Heart left ventricle (tissue), 16 donors: ENCODE measurements at regions not wholly inside any gene's neighbourhood (a gene's known extent, or its start where the extent isn't known, plus 50 kb on each side); places are given as distances from the start of the nearest gene placed in this dataset.
"Not testable (repeated sequence)": the region's sequence is repeated elsewhere in the genome, so short reads cannot be mapped to it uniquely, and the experiment has no call there.

Experiments used
- ATAC-seq, 4 donors: fragments of 200-7000 bp; cut with Tn5 transposase; one replicate each; pipeline ENCODE4 v1.9.1; 2020 to 2022; ENCODE audit warnings: moderate library complexity in 4 of 4, mild to moderate bottlenecking in 3 of 4, moderate number of reproducible peaks in 1 of 4
- DNase-seq, 5 donors: peaks; one replicate each; pipeline ENCODE4 v3.0.0-alpha.2; 2020
- H3K27ac ChIP-seq, 12 donors: fragments of 200-600 bp; sonication (generic) in 4 of 12; one replicate each; pipeline versions ENCODE4 v1.5.0 to v1.8.0; 2016 to 2022; ENCODE audit warnings: mild to moderate bottlenecking in 2 of 12
- H3K27me3 ChIP-seq, 9 donors: fragments of 200-600 bp; sonication (generic) in 2 of 9; one replicate each; pipeline versions ENCODE4 v1.5.1 to v1.8.0; 2016 to 2022; ENCODE audit warnings: mild to moderate bottlenecking in 3 of 9
- H3K36me3 ChIP-seq, 9 donors: fragments of 200-600 bp; sonication (generic) in 2 of 9; one replicate each; pipeline versions ENCODE4 v1.5.0 to v1.8.0; 2018 to 2022; ENCODE audit warnings: mild to moderate bottlenecking in 2 of 9
- H3K4me1 ChIP-seq, 12 donors: fragments of 200-600 bp; sonication (generic) in 4 of 12; one replicate each; pipeline versions ENCODE4 v1.5.0 to v1.8.0; 2016 to 2022; ENCODE audit warnings: mild to moderate bottlenecking in 3 of 12
- H3K4me3 ChIP-seq, 12 donors: fragments of 200-600 bp; sonication (generic) in 4 of 12; one replicate each; pipeline versions ENCODE4 v1.5.0 to v1.8.0; 2017 to 2022; ENCODE audit warnings: mild to moderate bottlenecking in 9 of 12, moderate library complexity in 4 of 12
- H3K9me3 ChIP-seq, 12 donors: fragments of 200-600 bp; sonication (generic) in 4 of 12; one replicate each; pipeline versions ENCODE4 v1.5.0 to v1.8.0; 2016 to 2022; ENCODE audit warnings: mild to moderate bottlenecking in 1 of 12
- CTCF ChIP-seq, 12 donors: fragments of 200-600 bp; sonication (generic) in 4 of 12; IDR thresholded peaks; one replicate each; pipeline versions ENCODE4 v1.5.0 to v1.8.0; 2018 to 2022; ENCODE audit warnings: antibody characterized with exemption in 12 of 12, mild to moderate bottlenecking in 5 of 12
- POLR2A ChIP-seq, 2 donors: fragments of 450-650 bp; IDR thresholded peaks; one replicate each; pipeline ENCODE4 v1.6.1; 2017; ENCODE audit warnings: antibody characterized with exemption in 2 of 2, mild to moderate bottlenecking in 2 of 2, moderate library complexity in 2 of 2
- WGBS, 4 donors: extraction: QIAGEN DNeasy Blood & Tissue Kit in 2 of 4; methylation state at CpG; one replicate each; pipeline versions ENCODE4 v1.1.5 to v1.1.7; 2013 to 2018; 5-methylcytosine and 5-hydroxymethylcytosine counted together
- intact Hi-C, 10 donors: fragments of 100-400 bp; cut with DNase I; formaldehyde crosslinking; loops; one replicate each; pipeline versions ENCODE4 v1.11.1 to v1.14.2; 2022
- donor health status: ischemic (EF 13 %, LVEDD 7.1; RV severe dilation, severe dysfunction).
- donor health status: healthy with polysubstance abuse.
- donor health status: DM: no; HTN: yes; CAD: no.
- donor health status: DM: no; HTN: no; CAD: no.
- donor health status: ischemic (EF 25% LVEDD 6.9; RV normal size, moderate dysfunction).
- donor health status: ischemic (EF 25% LVEDD 5.7; RV mildly dilated, moderate dysfunction).
- donor health status: healthy.
- donor health status: DM: yes; HTN: yes; CAD: no.
- donor health status: ischemic (EF 35%, LVEDD 5.7; RV mildly dilated, moderate dysfunction).
- donor health status: nonischemic (EF 11% LVEDD 7.7; RV severe dilation, severe dysfunction).
- donor health status: DM: yes; HTN: yes; CAD: no.
- donor health status: PGD.
- donor health status: ischemic (EF 29% LVEDD 5.4; RV normal size, mild dysfunction).
- donor health status: nonischemic (EF 23%, LVEDD 6.1; RV moderate dilation, normal function).

GRCh38 chr11:71158936-71159335 is 93.4 kb downstream of the SHANK2 start:
- no peak overlapping the region for H3K4me3 ChIP-seq
- ATAC-seq, result no peak
- H3K36me3 ChIP-seq, result no peaks in the 10 kb centered on the region
- TF ChIP-seq POLR2A (IDR thresholded peaks at IDR 0.05) (no peak), CTCF (IDR thresholded peaks at IDR 0.05) (no peak)
- no peaks in the 10 kb centered on the region for H3K4me1 ChIP-seq
- H3K9me3 ChIP-seq, result peaks cover 0 to 6% (median 0%) of the 10 kb centered on the region in 12 donors
- intact Hi-C loops, result no loop called here
- whole genome bisulfite sequencing, 4 donors, result 66 to 76% (median 71%) methylated on average over 4 of the region's 4 CpGs
- no peak overlapping the region for H3K27ac ChIP-seq
- DNase-seq, result no peak
- H3K27me3 ChIP-seq, result peaks cover 0 to 14% (median 3%) of the 10 kb centered on the region in 9 donors

GRCh38 chr11:71157676-71158075 is 94.7 kb downstream of the SHANK2 start:
- 71 to 84% (median 80%) methylated on average over 5 of the region's 5 CpGs for WGBS, 4 donors
- ATAC-seq, H3K9me3 ChIP-seq, H3K36me3 ChIP-seq, H3K4me3 ChIP-seq, intact Hi-C loops, H3K4me1 ChIP-seq, H3K27ac ChIP-seq, DNase-seq: not testable (repeated sequence)
- peaks cover 0 to 14% (median 4%) of the 10 kb centered on the region in 9 donors for H3K27me3 ChIP-seq

- H3K9me3 ChIP-seq, result peaks cover 0 to 3% (median 0%) of the 10 kb centered on the region in 12 donors
- peaks cover 0 to 19% (median 6%) of the 10 kb centered on the region in 9 donors for H3K27me3 ChIP-seq
- intact Hi-C loops, result no loop called here
- peaks cover 0 to 10% (median 0%) of the 10 kb centered on the region in 12 donors for H3K4me1 ChIP-seq
- H3K27ac ChIP-seq, result no peak overlapping the region
- H3K36me3 ChIP-seq, result no peaks in the 10 kb centered on the region
- H3K4me3 ChIP-seq, result no peak overlapping the region
- WGBS, 4 donors, result 78 to 89% (median 84%) methylated on average over 6 of the region's 6 CpGs
- ATAC-seq, result no peak
- no peak for DNase-seq
- TF ChIP-seq POLR2A (IDR thresholded peaks at IDR 0.05), result no peak
- no peak for TF ChIP-seq CTCF (IDR thresholded peaks at IDR 0.05)
Observed at GRCh38 chr11:71156301-71156700, 96.1 kb downstream of the SHANK2 start.

- intact Hi-C loops, result no loop called here
- peaks cover 0 to 10% (median 0%) of the 10 kb centered on the region in 12 donors for H3K4me1 ChIP-seq
- peaks cover 0 to 22% (median 6%) of the 10 kb centered on the region in 9 donors for H3K27me3 ChIP-seq
- WGBS, 4 donors, result 89 to 93% (median 90%) methylated on average over 8 of the region's 8 CpGs
- TF ChIP-seq CTCF (IDR thresholded peaks at IDR 0.05) (no peak), POLR2A (IDR thresholded peaks at IDR 0.05) (no peak)
- no peaks in the 10 kb centered on the region for H3K36me3 ChIP-seq
- H3K4me3 ChIP-seq, result no peak overlapping the region
- H3K9me3 ChIP-seq, result peaks cover 0 to 3% (median 0%) of the 10 kb centered on the region in 12 donors
- ATAC-seq (no peak), DNase-seq (no peak)
- H3K27ac ChIP-seq, result no peak overlapping the region
Observed at GRCh38 chr11:71155846-71156245, 96.5 kb downstream of the SHANK2 start.

- ATAC-seq, result no peak
- Histone ChIP-seq H3K27me3 (peaks cover 0 to 22% (median 6%) of the 10 kb centered on the region in 9 donors), H3K9me3 (peaks cover 0 to 3% (median 0%) of the 10 kb centered on the region in 12 donors), H3K4me3 (no peak overlapping the region), H3K4me1 (peaks cover 0 to 10% (median 0%) of the 10 kb centered on the region in 12 donors), H3K36me3 (no peaks in the 10 kb centered on the region), H3K27ac (no peak overlapping the region)
- TF ChIP-seq POLR2A (IDR thresholded peaks at IDR 0.05) (no peak), CTCF (IDR thresholded peaks at IDR 0.05) (no peak)
- DNase-seq, result no peak
- 50 to 73% (median 68%) methylated on average over 5 to 11 of the region's 11 CpGs for WGBS, 4 donors
- intact Hi-C loops, result no loop called here
Observed at GRCh38 chr11:71154261-71154805, 98.0 kb downstream of the SHANK2 start.
